ENCODE measurements at regions not wholly inside any gene's neighbourhood (a gene's known extent, or its start where the extent isn't known, plus 50 kb on each side); places are given as distances from the start of the nearest gene placed in this dataset.

DNA sequence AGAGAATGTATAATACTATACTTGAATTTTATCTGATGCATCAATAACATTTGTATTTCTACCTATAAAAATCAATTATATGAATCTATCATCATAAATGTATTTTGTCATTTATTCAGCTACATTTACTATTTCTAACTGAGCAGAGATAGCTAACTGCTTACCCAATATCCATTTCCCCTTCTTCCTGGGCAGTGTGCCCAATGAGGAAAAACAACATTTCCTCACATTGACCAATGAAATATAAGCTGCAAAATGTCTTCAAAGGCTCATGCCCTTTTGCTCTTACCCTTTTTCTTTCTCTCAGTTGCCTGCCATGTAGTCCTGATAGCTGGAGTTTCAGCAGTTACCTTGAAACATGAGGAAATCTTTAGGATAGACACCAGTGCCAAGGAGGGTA, 385.8 kb upstream of the PCSK5 start:
- no peak overlapping the region for H3K4me3 ChIP-seq (ENCODE audit: low read depth, low read length)
- no peak for DNase-seq (ENCODE audit: low read depth)
- TF ChIP-seq, protein P1, sequence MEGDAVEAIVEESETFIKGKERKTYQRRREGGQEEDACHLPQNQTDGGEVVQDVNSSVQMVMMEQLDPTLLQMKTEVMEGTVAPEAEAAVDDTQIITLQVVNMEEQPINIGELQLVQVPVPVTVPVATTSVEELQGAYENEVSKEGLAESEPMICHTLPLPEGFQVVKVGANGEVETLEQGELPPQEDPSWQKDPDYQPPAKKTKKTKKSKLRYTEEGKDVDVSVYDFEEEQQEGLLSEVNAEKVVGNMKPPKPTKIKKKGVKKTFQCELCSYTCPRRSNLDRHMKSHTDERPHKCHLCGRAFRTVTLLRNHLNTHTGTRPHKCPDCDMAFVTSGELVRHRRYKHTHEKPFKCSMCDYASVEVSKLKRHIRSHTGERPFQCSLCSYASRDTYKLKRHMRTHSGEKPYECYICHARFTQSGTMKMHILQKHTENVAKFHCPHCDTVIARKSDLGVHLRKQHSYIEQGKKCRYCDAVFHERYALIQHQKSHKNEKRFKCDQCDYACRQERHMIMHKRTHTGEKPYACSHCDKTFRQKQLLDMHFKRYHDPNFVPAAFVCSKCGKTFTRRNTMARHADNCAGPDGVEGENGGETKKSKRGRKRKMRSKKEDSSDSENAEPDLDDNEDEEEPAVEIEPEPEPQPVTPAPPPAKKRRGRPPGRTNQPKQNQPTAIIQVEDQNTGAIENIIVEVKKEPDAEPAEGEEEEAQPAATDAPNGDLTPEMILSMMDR (conservative IDR thresholded peaks at IDR 0.05; ENCODE audit: low read depth, low read length) = no peak

DNA sequence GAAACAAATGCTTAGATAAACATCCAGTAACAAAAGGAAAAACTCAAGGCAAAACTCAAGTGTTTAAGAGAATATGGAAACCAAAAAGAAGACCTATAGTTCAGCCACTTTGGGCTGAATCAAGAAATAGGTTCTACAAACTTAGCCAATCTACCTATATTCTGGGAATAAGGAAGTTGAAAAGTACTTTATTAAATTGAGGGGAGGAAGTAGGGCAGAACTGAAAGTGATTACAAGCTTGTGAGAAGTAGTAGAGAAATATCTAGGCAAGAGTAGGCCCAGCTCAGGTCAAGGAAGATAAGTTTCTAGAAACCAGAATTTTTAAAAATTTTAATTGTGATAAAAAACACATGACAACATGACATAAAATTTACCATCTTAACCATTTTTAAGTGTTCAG, 384.8 kb upstream of the PCSK5 start:
- no peak overlapping the region for H3K4me3 ChIP-seq (ENCODE audit: low read depth, low read length)
- DNase-seq (ENCODE audit: low read depth) = no peak
- TF ChIP-seq, protein P1 (conservative IDR thresholded peaks at IDR 0.05; ENCODE audit: low read depth, low read length) = no peak

DNA sequence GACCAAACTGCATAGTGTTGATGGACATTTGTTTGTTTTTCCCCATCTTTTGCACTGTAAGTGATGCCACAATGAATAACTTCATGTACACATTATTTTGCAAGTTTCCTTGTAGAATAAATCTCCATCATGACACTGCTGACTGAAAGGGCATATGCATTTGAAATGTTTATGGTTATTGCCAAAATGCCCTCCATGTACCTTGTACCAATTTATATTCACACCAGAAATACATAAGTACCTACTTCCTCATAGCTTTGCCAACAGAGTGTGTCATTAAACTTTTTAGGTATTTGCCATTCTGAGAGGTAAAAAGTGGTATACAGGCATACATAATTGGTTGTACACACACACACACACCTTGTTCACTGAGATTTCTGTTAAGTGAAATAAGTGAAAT, 361.0 kb upstream of the PCSK5 start:
- DNase-seq (ENCODE audit: low read depth) = no peak
- TF ChIP-seq, protein P1 (conservative IDR thresholded peaks at IDR 0.05; ENCODE audit: low read depth, low read length) = no peak
- H3K4me3 ChIP-seq (ENCODE audit: low read depth, low read length) = no peak overlapping the region

DNA sequence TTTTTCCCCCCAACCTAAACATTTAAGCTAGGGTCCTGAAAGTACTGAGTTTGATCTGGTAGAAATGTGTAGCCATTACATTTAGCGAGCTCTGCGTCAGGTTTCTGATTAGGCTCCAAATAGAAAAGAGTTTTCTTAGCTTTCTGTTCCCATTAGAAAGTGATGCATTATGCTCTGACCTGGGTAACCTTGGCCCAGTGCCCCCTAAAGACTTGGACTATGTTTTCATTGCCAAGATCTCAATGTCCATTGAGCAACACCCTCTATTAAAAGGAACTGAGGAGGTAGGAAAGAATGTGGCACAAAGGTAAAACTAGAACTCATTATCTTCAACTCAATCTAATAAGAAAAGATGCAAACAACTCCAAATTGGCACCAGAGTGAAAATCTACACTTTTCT, 358.9 kb upstream of the PCSK5 start:
- TF ChIP-seq, protein P1 (conservative IDR thresholded peaks at IDR 0.05; ENCODE audit: low read depth, low read length) = no peak
- H3K4me3 ChIP-seq (ENCODE audit: low read depth, low read length) = no peak overlapping the region
- DNase-seq (ENCODE audit: low read depth) = no peak

DNA sequence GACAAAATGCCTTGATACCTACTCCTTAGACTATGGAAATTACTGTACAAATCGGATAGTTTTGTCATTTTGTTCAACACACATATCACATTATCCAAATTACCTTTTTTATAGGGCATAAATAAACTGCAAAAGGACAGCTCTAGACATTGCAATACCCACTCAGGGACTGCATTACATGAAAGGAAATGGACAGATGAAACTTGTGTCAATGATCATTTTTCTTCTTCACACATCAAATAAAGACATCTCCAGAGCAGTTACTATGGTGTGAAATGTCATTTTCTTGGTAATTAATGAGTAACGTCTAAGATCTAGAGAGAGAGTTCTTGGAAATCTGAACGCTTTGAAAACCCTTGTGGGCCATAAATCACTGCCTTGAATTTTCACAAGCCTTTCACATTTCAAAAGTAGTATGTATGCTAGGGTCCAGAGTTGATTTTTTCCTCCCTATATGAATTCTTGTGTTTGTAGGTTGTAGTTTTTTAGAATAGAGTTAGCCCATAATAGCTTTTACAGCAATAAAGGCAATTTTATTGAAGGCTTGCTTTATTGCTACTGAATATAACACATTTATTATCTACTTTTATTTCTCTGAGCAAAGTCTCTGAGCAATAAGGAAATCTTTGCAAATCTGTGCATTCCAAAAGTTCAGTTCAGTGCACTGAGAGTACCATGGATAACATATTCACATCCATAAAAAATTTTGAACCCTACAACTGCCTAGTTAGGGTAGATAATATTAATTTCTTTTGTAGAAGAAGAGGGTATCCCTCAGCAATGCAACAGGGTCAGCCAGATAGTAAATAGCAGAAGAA, 358.0 kb upstream of the PCSK5 start:
- TF ChIP-seq, protein P1 (conservative IDR thresholded peaks at IDR 0.05; ENCODE audit: low read depth, low read length) = no peak
- no peak overlapping the region for H3K4me3 ChIP-seq (ENCODE audit: low read depth, low read length)
- DNase-seq (ENCODE audit: low read depth) = no peak

DNA sequence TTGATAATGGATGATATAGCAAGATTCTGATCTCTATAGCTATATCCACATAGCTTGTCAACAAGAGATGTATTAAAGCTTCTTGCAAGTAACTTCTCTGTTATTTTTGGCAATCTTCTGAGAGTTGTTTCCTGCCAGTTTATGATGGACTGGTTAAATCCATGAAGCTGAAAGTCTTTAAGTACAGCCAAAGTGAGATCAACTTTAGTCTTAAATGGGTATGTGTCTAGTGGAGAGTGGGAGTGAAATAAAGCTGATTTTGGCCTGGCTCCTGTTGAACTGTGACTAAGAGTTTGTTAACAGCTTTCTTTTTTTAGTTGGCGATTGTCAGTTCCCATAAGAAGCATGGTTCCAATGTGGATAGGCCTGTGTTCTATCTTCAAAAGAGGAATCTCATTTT, 350.9 kb upstream of the PCSK5 start:
- DNase-seq (ENCODE audit: low read depth) = no peak
- TF ChIP-seq, protein P1 (conservative IDR thresholded peaks at IDR 0.05; ENCODE audit: low read depth, low read length) = no peak
- H3K4me3 ChIP-seq (ENCODE audit: low read depth, low read length) = no peak overlapping the region

DNA sequence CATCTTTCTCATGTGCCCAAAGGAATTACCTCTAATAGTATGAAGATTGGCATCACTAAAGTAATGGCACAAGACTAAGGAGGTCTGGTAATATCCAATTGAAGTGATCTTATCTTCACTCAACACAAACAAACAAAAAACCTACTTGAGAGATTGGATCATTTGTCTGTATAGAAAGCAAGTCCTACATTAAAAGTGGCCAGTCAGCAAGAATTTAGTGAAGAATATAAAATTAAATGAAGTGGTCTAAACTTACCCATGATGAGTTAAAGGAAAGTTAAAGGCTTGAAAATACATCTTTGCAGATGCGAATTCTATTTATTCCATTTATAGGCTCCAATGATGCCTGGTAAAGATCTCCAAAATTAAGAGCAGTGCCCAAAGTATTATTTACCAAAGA, 350.3 kb upstream of the PCSK5 start:
- H3K4me3 ChIP-seq (ENCODE audit: low read depth, low read length) = no peak overlapping the region
- TF ChIP-seq, protein P1 (conservative IDR thresholded peaks at IDR 0.05; ENCODE audit: low read depth, low read length) = no peak
- DNase-seq (ENCODE audit: low read depth) = no peak
